ENCODE measurements at regions not wholly inside any gene's neighbourhood (a gene's known extent, or its start where the extent isn't known, plus 50 kb on each side); places are given as distances from the start of the nearest gene placed in this dataset.

- TF ChIP-seq CTCF (IDR thresholded peaks at IDR 0.05 in 2 of 3, conservative IDR thresholded peaks at IDR 0.05 in 1 of 3; ENCODE audit: borderline replicate concordance in 1 of 3, insufficient read depth in 1 of 3, low read depth in 2 of 3, low read length in 2 of 3) (no peak), POLR2A (IDR thresholded peaks at IDR 0.05; ENCODE audit: borderline replicate concordance, extremely low read depth, insufficient read depth, insufficient read length) (no peak), POLR2AphosphoS5 (IDR thresholded peaks at IDR 0.05; ENCODE audit: low read depth, low read length) (no peak), ZBTB33 (IDR thresholded peaks at IDR 0.05; ENCODE audit: extremely low read depth, insufficient replicate concordance, low read length) (no peak), ATF3 (IDR thresholded peaks at IDR 0.05) (no peak), REST (IDR thresholded peaks at IDR 0.05; ENCODE audit: low read depth) (no peak), EZH2phosphoT487 (IDR thresholded peaks at IDR 0.05; ENCODE audit: borderline replicate concordance) (no peak)
These were observed 1077.1 kb upstream of the ZEB2 start for GRCh38 chr2:145597006-145597405.
